Choroid plexus epithelial cell (primary cell): ENCODE measurements at regions not wholly inside any gene's neighbourhood (a gene's known extent, or its start where the extent isn't known, plus 50 kb on each side); places are given as distances from the start of the nearest gene placed in this dataset.

Source experiments
- DNase-seq: peaks from one replicate; pipeline ENCODE4 v3.0.0-alpha.2; 2010; ENCODE audit warnings: low read depth
- H3K4me3 ChIP-seq: 2 replicates; pipeline ENCODE4 v1.5.1; 2011; ENCODE audit warnings: low read depth, mild to moderate bottlenecking, control low read depth, low read length, moderate library complexity
- TF ChIP-seq, protein P1 (sequence below): conservative IDR thresholded peaks from 2 replicates; pipeline ENCODE4 v1.5.1; 2011; ENCODE audit warnings: low read depth, mild to moderate bottlenecking, control low read depth, inconsistent platforms, low read length, moderate library complexity

DNA sequence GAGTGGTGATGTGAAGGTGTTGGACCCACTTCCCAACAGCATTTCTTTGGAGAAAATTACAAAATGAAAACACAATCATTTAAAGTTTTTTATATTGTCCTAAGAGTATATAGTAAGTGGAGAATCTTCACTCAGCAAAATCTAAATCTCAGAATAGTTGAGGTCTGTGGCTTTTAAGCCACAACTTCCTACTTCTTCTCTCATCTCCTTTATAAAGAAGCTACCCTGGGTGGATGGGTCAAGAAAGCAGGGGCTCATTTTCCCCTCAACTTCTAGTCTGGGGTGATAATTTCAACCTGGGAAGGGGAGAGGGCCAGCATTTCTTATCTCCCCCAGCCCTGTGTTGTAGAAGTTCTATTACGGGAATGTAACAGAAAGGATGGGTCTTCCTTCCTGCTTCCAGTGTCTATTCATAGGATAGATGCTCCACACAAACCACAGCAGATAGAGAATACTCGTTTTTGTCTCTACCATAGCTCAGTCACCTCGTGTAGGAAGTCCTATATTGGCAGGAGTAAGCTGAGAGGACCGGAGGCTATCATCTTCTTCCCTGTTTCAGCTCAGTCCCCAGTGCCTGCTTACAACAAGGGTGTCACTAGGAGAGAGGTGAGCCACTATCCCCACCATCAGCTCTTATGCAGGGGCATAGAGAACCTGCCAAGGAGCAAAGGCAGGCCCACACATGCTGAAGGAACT lies 341.5 kb downstream of the CASP12 start:
- DNase-seq: no peak
- H3K4me3 ChIP-seq: no peak overlapping the region
- TF ChIP-seq, protein P1, sequence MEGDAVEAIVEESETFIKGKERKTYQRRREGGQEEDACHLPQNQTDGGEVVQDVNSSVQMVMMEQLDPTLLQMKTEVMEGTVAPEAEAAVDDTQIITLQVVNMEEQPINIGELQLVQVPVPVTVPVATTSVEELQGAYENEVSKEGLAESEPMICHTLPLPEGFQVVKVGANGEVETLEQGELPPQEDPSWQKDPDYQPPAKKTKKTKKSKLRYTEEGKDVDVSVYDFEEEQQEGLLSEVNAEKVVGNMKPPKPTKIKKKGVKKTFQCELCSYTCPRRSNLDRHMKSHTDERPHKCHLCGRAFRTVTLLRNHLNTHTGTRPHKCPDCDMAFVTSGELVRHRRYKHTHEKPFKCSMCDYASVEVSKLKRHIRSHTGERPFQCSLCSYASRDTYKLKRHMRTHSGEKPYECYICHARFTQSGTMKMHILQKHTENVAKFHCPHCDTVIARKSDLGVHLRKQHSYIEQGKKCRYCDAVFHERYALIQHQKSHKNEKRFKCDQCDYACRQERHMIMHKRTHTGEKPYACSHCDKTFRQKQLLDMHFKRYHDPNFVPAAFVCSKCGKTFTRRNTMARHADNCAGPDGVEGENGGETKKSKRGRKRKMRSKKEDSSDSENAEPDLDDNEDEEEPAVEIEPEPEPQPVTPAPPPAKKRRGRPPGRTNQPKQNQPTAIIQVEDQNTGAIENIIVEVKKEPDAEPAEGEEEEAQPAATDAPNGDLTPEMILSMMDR: no peak

DNA sequence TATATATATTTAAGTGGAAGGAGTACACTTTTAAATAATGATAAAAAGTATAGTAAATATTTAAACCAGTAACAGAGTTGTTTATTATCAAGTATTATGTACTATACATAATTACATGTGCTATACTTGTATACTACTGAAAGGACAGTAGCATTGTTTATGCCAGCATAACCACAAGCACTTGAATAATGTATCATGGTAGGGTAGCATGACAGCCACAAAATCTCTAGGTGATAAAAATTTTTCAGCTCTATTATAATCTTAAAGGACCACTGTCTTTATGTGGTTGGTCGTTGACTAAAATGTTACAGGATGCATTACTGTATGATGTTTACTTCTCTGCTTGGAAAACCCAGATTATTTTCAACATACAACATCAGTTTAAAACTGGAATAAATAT lies 349.2 kb downstream of the CASP12 start:
- H3K4me3 ChIP-seq: no peak overlapping the region
- TF ChIP-seq, protein P1: no peak
- DNase-seq: no peak

DNA sequence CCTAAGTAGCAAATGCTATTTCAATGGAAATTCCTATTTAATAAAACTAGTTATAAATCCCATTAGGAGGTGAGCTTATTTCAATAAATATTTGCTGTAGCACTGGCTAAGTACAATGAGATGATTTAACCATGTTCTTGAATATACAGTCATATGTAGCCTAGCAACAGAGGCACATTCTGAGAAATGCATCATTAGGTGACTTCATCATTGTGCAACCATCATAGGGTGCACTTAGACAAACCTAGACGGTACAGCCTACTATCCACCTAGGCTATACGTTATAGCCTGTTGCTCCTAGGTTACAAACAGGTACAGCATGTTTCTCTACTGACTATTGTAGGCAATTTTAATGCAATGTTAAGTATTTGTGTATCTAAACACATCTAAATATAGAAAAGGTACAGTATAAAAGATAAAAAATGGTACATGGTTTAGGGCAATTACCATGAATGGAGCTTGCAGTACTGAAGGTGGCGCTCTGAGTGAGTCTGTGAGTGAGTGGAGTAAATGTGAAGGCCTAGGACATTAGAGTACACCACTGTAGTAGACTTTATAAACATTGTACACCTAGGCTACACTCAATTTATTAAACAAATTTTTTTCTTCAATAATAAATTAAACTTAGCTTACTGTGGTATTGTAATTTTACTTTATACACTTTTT lies 350.1 kb downstream of the CASP12 start:
- no peak overlapping the region for H3K4me3 ChIP-seq
- TF ChIP-seq, protein P1: peak; percentile 3
- DNase-seq: peak; percentile 58

DNA sequence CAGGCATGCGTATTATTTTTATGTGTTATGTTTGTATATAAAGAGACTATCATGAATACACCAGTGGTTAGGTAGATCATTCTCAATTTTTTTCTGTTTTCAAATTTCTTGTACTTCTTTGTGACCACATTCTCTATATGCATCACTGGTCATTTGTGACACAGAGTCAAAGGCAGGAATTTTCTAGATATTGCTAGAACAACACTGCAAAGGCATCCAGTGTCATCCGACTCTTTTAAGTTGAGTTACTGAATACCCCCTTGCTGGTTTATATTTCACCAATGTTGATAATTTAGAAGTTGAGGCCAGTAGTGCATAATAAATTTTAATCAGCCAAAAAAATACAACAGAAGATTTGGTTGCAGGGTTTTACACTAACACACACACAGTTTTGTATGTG lies 351.8 kb downstream of the CASP12 start:
- TF ChIP-seq, protein P1: no peak
- H3K4me3 ChIP-seq: no peak overlapping the region
- DNase-seq: no peak

DNA sequence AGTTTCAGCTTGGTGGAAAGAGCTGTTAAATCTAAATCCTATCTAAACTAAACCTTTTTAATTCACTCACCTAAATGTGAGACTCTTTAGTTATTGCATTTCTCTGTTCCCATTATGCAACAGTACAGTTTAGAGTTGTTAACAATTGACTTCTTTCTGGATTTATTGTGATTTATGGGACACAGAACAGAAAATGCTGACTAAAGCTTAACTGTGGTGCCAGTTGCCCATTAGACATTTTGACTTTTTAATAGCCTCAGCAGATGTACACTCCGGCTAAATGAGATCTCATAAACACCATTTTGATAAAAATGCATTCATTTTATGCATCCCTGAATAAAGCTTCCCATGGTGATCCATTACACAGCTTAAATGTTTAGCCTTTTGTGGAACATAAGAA lies 356.6 kb downstream of the CASP12 start:
- DNase-seq: no peak
- no peak overlapping the region for H3K4me3 ChIP-seq
- TF ChIP-seq, protein P1: no peak

DNA sequence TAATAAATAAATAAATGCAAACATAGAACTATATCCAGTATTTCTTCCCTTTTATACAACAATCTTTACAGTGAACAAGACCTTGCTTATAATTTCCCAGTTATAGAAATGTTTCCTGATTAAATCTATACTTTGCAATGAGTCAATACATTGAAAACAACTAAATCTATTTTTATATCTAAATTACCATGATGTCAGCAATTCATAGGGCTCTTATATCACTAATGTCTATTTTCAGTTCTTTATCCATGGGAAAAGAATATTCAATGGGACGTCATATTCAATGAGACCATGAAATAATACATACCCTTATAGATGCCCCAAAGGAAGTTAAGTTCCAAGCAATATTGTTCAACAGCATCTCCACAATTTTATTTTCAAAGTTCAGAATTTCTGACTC lies 359.9 kb downstream of the CASP12 start:
- TF ChIP-seq, protein P1: no peak
- H3K4me3 ChIP-seq: no peak overlapping the region
- DNase-seq: no peak

DNA sequence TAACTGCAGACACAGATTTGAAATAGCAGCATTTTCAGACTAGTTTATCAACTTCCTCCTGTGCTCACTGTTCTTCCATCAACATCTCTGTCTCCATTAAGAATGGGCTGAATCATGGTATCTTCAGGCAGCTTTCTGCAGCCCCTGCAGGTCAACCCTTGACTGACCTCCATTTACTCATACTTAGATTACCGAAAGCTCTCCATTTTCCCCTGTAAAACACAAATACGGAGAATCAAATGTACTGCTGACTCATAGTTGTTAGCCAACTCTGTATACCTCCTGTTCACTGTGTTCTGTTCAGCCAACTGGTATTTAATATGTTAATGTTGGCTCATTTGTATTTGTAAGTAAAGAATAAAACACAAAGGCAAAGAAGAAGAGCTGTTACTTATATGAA lies 364.0 kb downstream of the CASP12 start:
- TF ChIP-seq, protein P1: no peak
- DNase-seq: peak; percentile 84
- H3K4me3 ChIP-seq: no peak overlapping the region
